GM10248 (cell line): ENCODE measurements at regions not wholly inside any gene's neighbourhood (a gene's known extent, or its start where the extent isn't known, plus 50 kb on each side); places are given as distances from the start of the nearest gene placed in this dataset.

Experiments
- CTCF ChIA-PET: fragments of 300-600 bp; sonication (Branson Sonifier 250); formaldehyde crosslinking; extraction: SDS; loops from one replicate; lab custom pipeline; 2021; ENCODE audit warnings: antibody characterized with exemption; lab: Yijun Ruan, JAX
- POLR2A ChIA-PET: fragments of 350-650 bp; sonication (Branson Sonifier 250); formaldehyde crosslinking; extraction: SDS; loops from one replicate; lab custom pipeline; 2020; ENCODE audit warnings: antibody characterized with exemption; lab: Yijun Ruan, JAX
- DNase-seq: peaks from one replicate; pipeline ENCODE4 v3.0.0; 2012; ENCODE audit errors: extremely low spot score
- TF ChIP-seq, protein P1 (sequence below): IDR thresholded peaks from 2 replicates; pipeline ENCODE4 v1.5.1; 2012; ENCODE audit warnings: mild to moderate bottlenecking, low read depth; ENCODE audit errors: extremely low read depth, missing control alignments, control extremely low read depth

DNA sequence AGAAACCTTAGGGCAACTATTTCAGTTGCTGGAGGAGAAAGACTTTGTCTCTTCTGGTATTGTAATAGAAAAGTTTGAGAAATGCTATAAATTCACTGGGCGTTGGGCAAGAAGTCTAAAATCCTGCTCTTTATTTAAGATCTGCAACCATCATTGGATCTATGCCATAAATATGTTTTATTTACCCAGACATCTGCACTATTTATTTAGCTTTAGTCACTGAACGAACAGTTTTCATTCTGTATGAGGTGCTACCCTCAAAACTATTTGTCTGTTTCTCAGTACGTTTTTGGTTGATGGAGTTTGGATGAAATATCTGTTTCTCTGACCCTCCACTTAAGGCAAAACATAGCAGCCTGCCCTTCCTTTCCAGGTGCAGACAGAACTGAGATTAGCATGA is 171.5 kb downstream of the SNX19 start:
- no peak for DNase-seq
- TF ChIP-seq, protein P1, sequence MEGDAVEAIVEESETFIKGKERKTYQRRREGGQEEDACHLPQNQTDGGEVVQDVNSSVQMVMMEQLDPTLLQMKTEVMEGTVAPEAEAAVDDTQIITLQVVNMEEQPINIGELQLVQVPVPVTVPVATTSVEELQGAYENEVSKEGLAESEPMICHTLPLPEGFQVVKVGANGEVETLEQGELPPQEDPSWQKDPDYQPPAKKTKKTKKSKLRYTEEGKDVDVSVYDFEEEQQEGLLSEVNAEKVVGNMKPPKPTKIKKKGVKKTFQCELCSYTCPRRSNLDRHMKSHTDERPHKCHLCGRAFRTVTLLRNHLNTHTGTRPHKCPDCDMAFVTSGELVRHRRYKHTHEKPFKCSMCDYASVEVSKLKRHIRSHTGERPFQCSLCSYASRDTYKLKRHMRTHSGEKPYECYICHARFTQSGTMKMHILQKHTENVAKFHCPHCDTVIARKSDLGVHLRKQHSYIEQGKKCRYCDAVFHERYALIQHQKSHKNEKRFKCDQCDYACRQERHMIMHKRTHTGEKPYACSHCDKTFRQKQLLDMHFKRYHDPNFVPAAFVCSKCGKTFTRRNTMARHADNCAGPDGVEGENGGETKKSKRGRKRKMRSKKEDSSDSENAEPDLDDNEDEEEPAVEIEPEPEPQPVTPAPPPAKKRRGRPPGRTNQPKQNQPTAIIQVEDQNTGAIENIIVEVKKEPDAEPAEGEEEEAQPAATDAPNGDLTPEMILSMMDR, result no peak
- ChIA-PET CTCF (no interaction called here), POLR2A (no interaction called here)

DNA sequence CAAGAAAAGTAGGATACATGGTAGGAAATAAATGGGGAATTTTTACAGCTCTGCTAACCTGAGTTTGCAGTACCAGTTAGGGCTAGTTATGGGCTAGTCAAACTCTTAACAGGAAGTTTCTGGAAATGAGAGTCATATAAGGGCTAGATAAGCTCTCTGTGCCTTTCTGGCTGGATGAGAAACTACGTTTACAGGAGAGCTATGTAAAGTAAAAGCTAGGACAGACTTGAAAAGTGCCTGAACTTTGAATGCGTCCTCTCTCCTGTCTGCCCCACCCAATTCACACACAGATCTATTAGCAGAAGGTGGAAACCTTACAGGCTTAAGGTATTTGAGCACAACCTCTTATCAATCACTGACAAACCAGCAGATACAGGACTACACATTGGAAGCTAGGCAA is 167.1 kb downstream of the SNX19 start:
- CTCF ChIA-PET, result interaction anchor here (0.8 to 1.0 kb wide), 2 partner anchors 11 to 113 kb away, joined by 3 read pairs; no protein-coding TSS in a partner anchor
- no peak for DNase-seq
- TF ChIP-seq, protein P1, result no peak
- POLR2A ChIA-PET, result no interaction called here

DNA sequence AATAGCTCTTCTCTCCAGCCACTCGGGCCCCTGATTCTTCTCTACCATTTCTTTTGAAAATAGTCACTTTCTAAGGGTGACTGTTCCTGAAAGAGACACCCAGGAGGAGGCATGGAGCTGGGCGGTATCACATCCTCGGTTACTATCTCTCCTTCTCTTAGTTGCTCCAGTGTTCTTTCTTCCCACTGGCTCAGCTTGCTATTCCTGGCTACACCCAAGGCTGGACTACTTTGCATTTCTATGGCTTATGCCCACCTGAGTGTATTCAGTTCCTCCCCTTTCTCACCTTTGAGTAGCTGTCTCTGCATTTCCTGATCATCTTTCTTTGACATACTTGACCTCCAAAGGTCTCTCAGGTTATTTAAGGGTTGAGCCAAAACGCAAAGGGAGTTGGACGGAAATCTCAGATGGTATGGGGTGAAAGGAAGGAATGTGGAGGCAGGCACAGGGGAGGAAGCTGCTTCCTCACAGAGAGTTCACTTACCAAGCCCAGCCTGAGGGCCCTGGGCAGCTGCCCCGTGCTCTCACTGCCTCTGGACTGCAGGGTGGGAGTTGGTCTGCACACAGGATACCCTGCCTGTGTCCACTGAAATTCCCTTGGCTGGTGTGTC is 155.7 kb downstream of the SNX19 start:
- TF ChIP-seq, protein P1, result no peak
- ChIA-PET CTCF (no interaction called here), POLR2A (interaction anchor here (0.6 kb wide), 1 partner anchor 462 kb away, joined by 3 read pairs; no protein-coding TSS in a partner anchor)
- DNase-seq, result no peak

DNA sequence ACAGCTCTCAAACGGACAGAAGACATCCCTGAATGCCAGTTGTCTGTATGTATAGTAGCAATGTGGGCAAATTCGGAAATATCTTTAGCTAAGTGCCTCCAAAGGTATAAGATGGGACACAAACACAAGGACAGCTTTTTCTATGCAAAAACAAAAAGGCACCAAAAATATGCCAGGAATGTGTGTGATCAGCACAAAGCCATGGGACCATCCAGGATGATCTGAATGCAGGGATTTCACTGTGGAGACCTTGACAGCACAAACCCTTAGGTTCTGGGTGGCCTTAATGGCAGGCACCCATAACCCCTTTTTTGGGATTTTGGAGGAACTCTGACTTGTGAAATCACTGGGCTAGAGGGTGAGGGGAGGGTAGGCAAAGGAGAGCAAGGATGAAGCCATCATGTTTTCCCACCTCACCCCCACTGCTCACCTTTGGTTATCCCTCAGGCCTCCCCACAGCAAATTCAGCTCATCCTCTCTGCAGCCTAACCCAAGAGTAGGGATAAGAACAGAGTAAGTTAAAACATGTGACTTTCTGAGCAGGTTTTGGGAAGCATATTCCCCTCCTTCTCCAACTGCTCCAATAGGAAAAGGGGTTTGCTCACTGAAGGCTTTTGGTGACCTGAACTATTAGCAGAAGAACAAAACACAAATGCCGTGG is 154.6 kb downstream of the SNX19 start:
- TF ChIP-seq, protein P1, result no peak
- DNase-seq, result no peak
- CTCF ChIA-PET, result interaction anchor here (1.1 kb wide), 1 partner anchor 100 kb away, joined by 3 read pairs; no protein-coding TSS in a partner anchor
- POLR2A ChIA-PET, result no interaction called here

DNA sequence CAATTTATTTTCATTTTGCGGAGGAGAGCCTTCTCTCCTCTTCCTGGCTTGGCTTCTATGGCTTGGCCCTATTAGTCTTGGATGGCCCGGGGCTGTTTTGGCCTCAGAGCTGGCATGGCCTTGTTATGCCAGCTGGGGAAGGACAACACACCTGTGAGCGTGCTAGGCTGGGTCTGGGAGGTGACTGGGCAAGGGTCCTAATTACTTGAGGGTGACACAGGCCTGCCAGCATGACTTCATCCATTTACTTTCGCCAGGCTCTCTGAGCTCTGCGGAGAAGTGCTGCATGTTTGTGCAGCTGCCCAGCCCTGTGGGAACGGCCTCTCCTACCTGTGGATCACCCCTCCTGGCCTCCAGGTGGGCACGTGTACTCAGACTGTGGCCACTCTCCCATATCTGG is 153.6 kb downstream of the SNX19 start:
- POLR2A ChIA-PET, result no interaction called here
- DNase-seq, result no peak
- CTCF ChIA-PET, result interaction anchor here (1.1 kb wide), 1 partner anchor 99 kb away, joined by 3 read pairs; no protein-coding TSS in a partner anchor
- TF ChIP-seq, protein P1, result no peak

DNA sequence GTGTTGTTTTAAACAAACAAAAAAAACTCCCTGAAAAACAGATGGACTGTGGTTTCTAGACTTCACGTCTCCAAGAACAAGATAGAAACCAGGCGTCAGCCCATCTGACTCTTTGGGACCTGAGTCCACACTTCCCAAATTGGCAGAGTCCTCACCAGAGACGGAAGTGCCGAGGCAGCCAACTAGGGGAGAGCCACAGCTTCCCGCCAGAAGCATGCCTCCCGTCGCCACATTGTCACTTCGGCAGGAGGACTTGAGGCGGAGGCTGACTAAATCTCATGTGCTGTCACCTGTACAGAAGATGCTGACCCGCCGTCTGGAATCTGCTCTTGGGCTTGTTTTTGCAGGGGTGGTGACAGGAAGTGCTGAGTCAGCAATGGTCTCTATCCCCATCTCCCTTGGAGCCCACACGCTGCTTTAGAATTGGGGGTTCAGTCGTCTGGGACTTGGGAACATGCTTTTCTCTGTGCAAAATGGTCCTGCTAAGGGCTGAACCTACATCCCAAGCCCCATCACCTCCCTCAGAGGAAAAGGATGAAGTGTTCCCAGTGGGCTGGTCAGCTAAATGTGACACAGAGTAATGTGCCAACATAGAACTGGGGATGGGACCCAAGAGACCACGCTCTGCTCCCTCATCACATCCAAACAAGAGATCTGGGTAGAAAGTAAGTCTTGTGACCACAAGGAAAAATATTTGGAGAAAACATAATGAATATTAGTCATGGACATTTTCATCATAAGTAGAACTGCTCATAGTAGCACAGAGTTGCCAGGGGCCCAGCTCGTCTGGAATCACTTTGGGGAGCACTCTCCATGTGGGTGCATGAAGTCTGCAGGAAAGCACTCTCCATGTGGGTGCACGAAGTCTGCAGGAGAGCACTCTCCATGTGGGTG is 152.9 kb downstream of the SNX19 start:
- ChIA-PET POLR2A (no interaction called here), CTCF (no interaction called here)
- TF ChIP-seq, protein P1, result no peak
- no peak for DNase-seq
